GM19023 (cell line): ENCODE measurements at regions not wholly inside any gene's neighbourhood (a gene's known extent, or its start where the extent isn't known, plus 50 kb on each side); places are given as distances from the start of the nearest gene placed in this dataset.
"Not testable (repeated sequence)": the region's sequence is repeated elsewhere in the genome, so short reads cannot be mapped to it uniquely, and the experiment has no call there.

Source experiments
- ATAC-seq: cut with Tn5 transposase; IDR thresholded peaks from one replicate; pipeline ENCODE4 v1.9.1; 2021; ENCODE audit warnings: mild to moderate bottlenecking, moderate library complexity; ENCODE audit not compliant: unreplicated experiment

DNA sequence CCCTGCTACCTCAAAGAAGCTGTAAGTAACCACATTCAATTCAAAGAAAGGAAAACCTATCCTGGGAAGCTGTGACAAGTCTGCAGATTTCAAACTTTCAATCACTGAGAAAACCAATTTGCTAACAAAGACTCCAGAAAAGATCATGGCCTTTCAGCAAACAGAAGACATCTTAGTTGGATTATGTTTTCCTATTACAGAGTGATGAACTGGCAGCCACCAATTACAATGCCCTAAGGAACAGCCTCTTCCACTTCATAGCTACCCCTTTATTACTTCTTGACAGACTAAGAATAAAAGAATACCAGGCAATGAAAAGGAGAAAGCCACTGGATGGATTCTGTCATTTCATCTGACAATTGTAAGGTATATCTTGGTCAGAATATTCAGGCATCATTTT, 128.2 kb upstream of the RASEF start:
- no peak for ATAC-seq

DNA sequence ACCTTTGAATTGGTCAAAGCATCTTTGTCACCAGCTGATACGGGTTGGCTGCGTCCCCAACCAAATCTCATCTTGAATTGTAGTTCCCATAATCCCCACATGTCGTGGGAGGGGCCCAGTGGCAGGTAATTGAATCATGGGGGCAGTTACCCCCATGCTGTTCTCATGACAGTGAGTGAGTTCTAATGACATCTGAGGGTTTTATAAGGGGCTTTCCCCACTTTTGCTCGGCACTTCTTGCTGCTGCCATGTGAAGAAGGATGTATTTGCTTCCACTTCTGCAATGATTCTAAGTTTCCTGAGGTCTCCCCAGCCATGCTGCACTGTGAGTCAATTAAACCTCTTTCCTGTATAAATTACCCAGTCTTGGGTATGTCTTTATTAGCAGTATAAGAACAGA, 126.1 kb upstream of the RASEF start:
- ATAC-seq, result not testable (repeated sequence)

GRCh38 chr9:83188277-83188676, 125.3 kb upstream of the RASEF start:
- ATAC-seq, result no peak

GRCh38 chr9:83186155-83186737, 123.3 kb upstream of the RASEF start:
- no peak for ATAC-seq

DNA sequence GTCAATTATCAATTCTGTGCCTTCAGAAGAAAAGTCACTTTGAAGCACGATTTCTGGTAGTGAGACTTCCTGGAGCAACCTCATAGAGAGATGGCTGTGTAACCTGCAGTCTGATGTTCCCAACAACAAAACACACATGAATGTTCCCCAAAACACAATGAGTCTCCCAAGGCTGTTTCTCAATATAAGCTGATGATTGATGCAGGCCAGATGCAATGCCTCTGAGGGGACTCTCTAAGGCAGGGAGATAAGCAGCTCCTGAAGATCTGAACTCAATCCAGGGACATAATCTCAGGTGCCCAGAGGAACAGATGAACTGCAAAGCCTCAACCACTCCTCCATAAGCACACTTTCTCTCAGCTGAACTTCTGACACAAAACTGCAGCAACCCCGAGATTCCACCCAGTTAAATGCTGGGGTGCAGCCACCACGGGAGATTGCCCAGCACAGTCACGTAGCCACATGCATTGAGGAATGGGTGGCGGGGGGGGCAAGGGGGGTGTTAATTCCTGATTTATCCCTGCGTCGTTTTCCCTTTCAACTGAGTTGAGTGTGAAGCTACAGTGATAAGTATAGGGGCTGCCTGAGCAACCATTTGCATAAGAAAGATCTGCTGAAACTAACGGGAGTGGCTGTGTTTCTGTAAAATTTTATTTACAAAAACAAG, 122.7 kb upstream of the RASEF start:
- ATAC-seq, result no peak

DNA sequence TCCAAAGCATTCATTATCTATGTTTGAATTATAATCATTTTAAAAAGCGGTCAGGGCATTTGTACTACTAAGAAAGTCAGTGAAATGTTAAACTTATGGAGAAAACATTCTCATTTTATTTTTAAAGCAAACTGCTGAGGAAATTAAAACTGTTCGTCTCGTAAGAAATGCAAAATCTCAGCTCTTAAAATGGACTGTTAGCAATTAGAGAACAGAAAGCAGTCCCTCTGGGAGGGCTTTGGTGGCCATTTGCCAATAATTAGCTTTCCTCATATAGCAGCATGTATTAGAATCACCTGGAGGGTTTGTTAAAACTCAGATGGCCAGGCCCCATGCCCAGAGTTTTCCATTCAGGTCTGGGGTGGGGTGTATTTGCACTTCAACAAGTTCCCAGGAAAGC, 120.7 kb upstream of the RASEF start:
- ATAC-seq, result no peak

DNA sequence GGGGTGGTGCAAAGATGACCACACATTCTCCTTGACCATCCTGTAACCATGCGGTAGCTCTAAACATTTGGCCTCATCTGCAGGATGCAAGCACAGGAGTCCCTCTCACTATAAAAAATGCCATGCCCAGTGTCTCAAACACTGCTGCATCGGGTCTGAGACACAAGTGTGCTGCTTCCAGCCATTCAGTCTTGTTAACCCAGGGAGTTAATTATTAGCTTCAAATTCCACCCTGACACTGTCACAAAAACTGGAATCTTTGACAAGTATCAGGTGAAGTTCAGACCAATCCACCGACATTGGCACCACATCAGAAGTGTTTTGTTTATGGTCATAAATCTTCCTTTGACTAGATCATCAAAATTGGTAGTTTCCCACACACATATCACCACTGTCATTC, 119.1 kb upstream of the RASEF start:
- ATAC-seq, result no peak

DNA sequence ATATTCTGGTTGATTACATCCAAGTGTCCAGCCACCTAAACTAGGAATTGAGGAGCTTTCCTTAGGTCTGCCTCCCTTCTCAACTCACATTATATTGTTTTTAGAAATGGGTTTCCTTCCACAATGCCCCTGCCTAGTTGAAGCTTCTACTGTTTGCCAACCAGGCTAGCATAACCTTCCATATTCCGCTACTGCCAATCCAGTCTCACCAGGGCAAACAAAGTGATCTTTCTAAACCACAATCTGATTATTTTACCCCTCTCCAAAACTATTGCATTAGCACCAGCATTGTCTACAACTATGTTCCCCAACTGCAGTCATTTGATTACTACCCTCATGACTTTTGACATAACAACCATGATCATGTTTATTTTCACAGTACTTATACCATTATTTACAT, 115.8 kb upstream of the RASEF start:
- ATAC-seq, result no peak

DNA sequence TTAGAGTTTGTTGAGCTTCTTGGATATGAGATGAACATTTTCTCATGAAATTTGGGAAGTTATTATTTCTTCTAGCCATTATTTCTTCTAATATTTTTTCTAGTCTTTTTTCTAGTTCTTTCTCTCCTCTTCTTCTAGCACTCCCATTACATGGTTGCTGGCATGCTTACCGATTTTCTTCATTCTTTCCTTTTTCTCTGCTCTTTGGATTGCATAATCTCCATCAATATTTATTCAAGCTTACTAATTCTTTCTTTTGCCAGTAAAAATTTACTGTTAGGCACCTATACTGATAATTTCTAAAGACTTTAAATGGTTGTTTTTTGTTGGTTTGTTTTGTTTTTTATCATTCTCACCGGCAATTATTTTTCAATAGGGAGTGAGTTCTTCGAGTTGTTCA, 114.8 kb upstream of the RASEF start:
- no peak for ATAC-seq

- no peak for ATAC-seq
These were observed 104.2 kb upstream of the RASEF start for GRCh38 chr9:83167126-83167525.

DNA sequence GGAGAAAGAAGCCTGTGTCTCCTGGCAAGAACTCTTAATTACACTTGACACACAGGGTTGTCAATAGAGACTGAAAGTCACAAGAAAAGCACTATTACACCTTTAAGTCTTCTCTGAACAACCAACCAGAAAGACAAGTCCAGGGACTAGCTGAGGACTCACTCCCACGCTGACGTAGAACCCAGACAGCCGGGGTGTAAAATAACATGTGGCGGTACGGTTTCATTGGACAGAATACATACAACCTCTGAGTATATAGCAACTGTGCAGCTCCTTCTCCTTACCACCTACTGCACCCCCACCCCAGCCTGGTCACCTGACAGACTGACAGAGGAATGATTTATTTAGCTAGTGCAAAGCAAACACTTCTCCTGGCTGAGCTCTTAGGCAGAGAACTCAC, 103.4 kb upstream of the RASEF start:
- no peak for ATAC-seq

GRCh38 chr9:83155733-83156132, 92.8 kb upstream of the RASEF start:
- ATAC-seq, result no peak

DNA sequence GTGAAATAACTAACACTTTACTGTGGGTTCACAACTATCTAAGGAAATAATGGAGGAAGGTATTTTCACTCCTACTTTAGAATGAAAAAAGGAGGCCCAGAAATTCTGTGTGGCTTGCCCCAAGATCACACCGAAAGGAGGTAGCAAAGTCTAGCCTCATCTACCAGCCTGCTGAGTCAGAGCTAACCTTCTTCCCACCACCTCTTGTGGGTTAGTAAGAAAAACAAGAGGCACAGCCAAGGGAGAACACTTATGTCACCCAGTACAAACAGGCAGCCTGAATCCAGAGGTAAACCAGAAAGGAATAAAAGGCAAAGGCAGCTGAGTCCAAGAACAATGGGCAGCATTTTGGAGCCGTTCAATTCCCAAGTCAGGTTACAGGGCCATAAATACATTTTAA, 91.9 kb upstream of the RASEF start:
- ATAC-seq, result no peak

DNA sequence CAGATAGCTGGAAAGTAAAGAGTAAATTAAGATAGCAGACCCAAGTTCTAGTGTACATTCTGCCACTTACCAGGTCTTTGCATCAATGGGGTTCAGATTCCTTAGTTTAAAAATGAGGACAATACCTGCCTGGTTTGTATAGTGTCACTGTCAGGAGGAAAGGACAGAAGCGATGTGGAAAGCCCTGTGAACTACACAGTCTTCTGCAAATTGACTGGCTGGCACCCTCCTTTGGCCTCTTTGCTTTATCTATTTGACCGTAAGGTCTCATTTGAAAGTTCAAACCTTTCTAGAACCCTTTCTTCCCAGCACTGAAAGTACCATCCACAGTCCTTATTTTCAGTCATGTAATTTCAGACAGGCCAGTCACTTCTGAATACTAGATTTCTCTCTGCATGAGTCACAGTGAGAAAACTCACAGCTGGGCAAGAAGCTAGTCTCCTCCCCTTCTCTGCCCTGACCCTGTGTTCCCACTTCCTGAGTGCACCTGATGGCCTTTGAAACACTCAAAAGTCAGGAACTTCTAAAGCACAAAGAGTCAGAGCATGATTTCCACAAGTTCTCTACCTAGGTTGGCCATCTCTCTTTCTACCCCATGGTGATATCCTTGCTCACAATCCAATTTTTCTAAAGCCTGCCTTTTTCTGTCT, 91.3 kb upstream of the RASEF start:
- ATAC-seq, result peak; percentile 96

GRCh38 chr9:83153030-83153429, 90.1 kb upstream of the RASEF start:
- no peak for ATAC-seq

DNA sequence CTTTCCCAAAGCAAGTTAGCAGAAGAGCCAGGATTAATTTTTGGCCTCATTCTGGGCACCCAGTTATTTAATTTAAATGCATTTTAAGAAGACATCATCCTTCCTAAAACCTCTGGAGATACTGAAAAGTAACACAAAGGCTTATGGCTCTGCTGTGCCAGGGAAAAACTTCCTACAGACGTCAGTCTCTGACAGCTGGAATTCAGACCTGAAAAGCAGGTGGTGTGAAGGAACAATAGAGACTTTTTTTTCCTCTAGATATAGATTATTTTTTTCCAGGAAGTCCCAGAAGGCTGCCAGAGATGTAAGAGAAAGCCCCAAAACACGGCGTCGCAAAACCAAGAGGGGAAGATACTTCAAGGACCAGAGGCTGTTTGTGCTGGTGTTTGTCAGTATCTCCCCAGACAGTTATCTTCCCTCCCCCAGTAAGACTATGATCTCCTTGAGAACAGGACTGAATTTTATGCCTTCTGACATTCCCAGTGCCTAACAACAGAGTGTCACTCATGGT, 88.7 kb upstream of the RASEF start:
- no peak for ATAC-seq

DNA sequence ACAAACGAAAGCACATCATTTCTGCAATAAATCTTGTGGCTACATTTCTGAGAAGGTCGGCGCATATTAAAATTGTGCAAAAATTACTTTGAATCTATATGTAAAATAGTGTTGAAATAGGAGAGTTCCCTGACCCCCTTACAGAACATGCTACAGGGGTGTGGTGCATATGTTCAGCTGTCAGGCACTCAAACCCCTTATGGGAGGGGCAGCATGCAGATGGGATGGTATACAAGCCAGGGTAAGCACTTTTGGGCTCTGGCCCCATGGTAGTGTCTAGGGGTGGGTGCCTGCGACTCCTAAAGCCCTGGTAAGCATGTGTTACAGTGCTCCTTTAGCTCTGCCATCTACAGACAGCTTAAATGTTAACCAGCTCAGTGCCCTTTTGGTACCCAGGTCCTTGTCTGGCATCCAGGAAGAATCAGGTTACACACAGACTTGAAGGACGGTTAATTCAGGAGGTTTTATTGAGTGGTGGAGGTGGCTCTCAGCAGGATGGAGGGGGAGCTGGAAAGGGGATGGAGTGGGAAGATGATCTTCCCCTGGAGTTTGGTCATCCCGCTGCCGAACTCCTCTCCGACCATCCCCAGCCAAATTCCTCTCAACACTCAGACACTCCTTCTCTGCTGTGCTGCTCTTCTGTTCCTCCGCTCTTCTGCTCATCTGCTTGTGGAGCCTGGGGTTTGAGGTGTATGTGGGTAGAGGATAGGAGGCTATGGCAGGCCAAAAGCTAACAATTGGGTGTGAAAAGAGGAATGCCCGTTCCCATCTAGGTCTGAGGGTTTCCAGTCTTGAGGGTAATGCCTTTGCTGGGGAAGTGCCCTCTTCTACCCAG, 84.6 kb upstream of the RASEF start:
- ATAC-seq, result no peak

DNA sequence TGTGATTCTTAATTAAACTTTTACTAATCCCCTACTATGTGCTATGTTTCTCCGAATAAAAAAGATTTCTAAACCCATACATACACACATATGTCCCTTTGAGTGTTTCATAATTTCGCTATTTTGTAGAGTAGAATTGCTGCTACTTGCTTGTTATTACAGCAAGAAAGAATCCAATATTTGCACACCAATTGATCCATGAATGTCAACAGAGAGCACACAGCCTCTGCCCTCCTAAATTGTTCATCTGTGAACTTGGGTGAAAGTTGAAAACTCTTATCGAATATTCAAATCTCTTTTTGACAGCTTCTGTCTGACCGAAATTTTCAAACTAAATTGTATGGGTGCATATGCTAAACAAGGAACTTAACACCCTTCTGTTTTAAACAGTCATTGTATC, 83.4 kb upstream of the RASEF start:
- no peak for ATAC-seq

DNA sequence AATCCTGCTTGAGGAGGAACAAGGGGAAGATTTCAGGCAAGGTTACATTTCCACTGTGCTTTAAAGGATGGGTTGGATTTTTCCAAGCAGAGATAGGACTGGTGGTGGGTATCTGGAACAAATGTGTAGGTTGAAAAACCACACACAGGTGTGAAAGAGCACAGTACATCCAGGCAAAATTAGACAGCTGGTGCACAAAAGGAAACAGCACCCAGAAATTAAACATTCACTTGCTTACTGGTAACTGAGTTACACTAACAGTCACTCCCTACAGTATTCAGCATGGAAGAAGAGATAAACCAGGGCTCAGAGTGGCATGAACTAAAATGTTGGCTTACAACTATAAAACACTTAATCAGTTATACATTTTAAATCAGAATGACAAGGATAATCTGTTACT, 81.5 kb upstream of the RASEF start:
- ATAC-seq, result no peak

GRCh38 chr9:83142389-83142788, 79.4 kb upstream of the RASEF start:
- no peak for ATAC-seq

GRCh38 chr9:83141887-83142286, 78.9 kb upstream of the RASEF start:
- no peak for ATAC-seq

DNA sequence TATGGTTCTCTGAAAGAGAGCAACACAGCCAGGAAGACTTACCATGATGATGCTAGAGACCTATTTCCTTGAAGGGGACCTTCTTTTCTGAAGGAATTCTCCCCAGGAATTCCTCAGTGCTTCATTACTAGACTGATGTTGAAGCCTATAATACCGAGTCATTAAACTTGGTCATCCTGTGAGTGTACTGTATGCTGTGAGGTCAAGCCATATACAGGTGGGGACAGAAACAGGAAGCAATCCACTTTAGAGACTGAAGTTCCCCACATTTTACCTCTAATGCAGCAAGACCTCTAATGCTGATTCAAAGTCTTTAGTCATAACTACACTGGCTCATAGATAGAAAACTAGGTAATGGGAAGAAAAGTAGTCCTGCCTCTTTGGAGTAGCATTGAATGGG, 77.1 kb upstream of the RASEF start:
- ATAC-seq, result no peak
